Neural cell (in vitro differentiated cells): ENCODE measurements at regions not wholly inside any gene's neighbourhood (a gene's known extent, or its start where the extent isn't known, plus 50 kb on each side); places are given as distances from the start of the nearest gene placed in this dataset.

Source experiments
- H2AFZ ChIP-seq: fragments of 200-600, 300-800 bp; sonication (generic), shearing (Covaris generic); 2 replicates; pipeline ENCODE4 v1.6.0; 2014; ENCODE audit warnings: low read depth, mild to moderate bottlenecking, antibody characterized with exemption, low read length, moderate library complexity
- H3F3A ChIP-seq: fragments of 200-600 bp; shearing (Covaris generic); 2 replicates; pipeline ENCODE4 v1.6.1; 2016; ENCODE audit warnings: mild to moderate bottlenecking, moderate library complexity, mixed read lengths, antibody characterized with exemption, low read length; ENCODE audit not compliant: insufficient read depth, poor library complexity, severe bottlenecking
- H3K27ac ChIP-seq: fragments of 200-600, 300-800 bp; sonication (generic), shearing (Covaris generic); 2 replicates; pipeline ENCODE4 v1.5.1; 2014; ENCODE audit warnings: mild to moderate bottlenecking, low read length, moderate library complexity
- H3K27me3 ChIP-seq: fragments of 300-800, 200-600 bp; sonication (generic), shearing (Covaris generic); 2 replicates; pipeline ENCODE4 v1.6.0; 2014; ENCODE audit warnings: mild to moderate bottlenecking, low read depth, low read length, moderate library complexity; ENCODE audit not compliant: insufficient read depth
- H3K36me3 ChIP-seq: fragments of 300-800, 200-600 bp; sonication (generic), shearing (Covaris generic); 2 replicates; pipeline ENCODE4 v1.5.1; 2014; ENCODE audit warnings: mild to moderate bottlenecking, antibody characterized with exemption, low read length, moderate library complexity; ENCODE audit not compliant: insufficient read depth
- H3K4me2 ChIP-seq: fragments of 300-800, 200-600 bp; sonication (generic), shearing (Covaris generic); 2 replicates; pipeline ENCODE4 v1.6.0; 2014; ENCODE audit warnings: mild to moderate bottlenecking, low read length
- H3K4me3 ChIP-seq: fragments of 300-800, 200-600 bp; sonication (generic), shearing (Covaris generic); 2 replicates; pipeline ENCODE4 v1.5.1; 2014; ENCODE audit warnings: mild to moderate bottlenecking, low read length, moderate library complexity
- H3K79me2 ChIP-seq: fragments of 200-600 bp; shearing (Covaris generic); replicated peaks from 2 replicates; pipeline ENCODE4 v1.6.0; 2014; ENCODE audit warnings: mild to moderate bottlenecking, low read length, moderate library complexity; ENCODE audit not compliant: insufficient read depth
- H3K9ac ChIP-seq: fragments of 300-800, 200-600 bp; sonication (generic), shearing (Covaris generic); 2 replicates; pipeline ENCODE4 v1.6.1; 2016; ENCODE audit warnings: mild to moderate bottlenecking, low read length, mixed read lengths
- H3K9me2 ChIP-seq: fragments of 200-600 bp; shearing (Covaris generic); 2 replicates; pipeline ENCODE4 v1.6.1; 2016; ENCODE audit warnings: mild to moderate bottlenecking, low read length, mixed read lengths; ENCODE audit not compliant: insufficient read depth
- H3K9me3 ChIP-seq: fragments of 200-600, 300-800 bp; sonication (generic), shearing (Covaris generic); 2 replicates; pipeline ENCODE4 v1.6.1; 2016; ENCODE audit warnings: mild to moderate bottlenecking, mixed run types, low read length, moderate library complexity, mixed read lengths
- H4K20me1 ChIP-seq: fragments of 200-600 bp; shearing (Covaris generic); 2 replicates; pipeline ENCODE4 v1.6.1; 2016; ENCODE audit warnings: mild to moderate bottlenecking, mixed run types; ENCODE audit not compliant: insufficient read depth
- EP300 ChIP-seq: fragments of 450-650 bp; conservative IDR thresholded peaks from 2 replicates; pipeline ENCODE4 v1.6.1; 2014; ENCODE audit warnings: antibody characterized with exemption, mild to moderate bottlenecking, moderate library complexity; ENCODE audit not compliant: poor library complexity, severe bottlenecking
- EZH2 ChIP-seq: fragments of 200-600, 300-800 bp; shearing (Covaris generic), sonication (generic); IDR thresholded peaks from 2 replicates; pipeline ENCODE4 v1.6.1; 2014; ENCODE audit warnings: antibody characterized with exemption, low read length, borderline replicate concordance, mild to moderate bottlenecking; ENCODE audit not compliant: insufficient read depth, poor library complexity, severe bottlenecking
- MXI1 ChIP-seq: fragments of 450-650 bp; conservative IDR thresholded peaks from 2 replicates; pipeline ENCODE4 v1.6.1; 2014; ENCODE audit warnings: antibody characterized with exemption, mild to moderate bottlenecking; ENCODE audit not compliant: poor library complexity, severe bottlenecking
- POLR2AphosphoS5 ChIP-seq: IDR thresholded peaks from 2 replicates; pipeline ENCODE4 v1.6.1; 2012
- RAD21 ChIP-seq: fragments of 450-650 bp; conservative IDR thresholded peaks from 2 replicates; pipeline ENCODE4 v1.6.1; 2014; ENCODE audit warnings: antibody characterized with exemption, mild to moderate bottlenecking, moderate library complexity
- SMC3 ChIP-seq: fragments of 450-650 bp; conservative IDR thresholded peaks from 2 replicates; pipeline ENCODE4 v1.6.1; 2014; ENCODE audit warnings: antibody characterized with exemption, mild to moderate bottlenecking, moderate library complexity; ENCODE audit not compliant: poor library complexity
- TAF1 ChIP-seq: IDR thresholded peaks from 2 replicates; pipeline ENCODE4 v1.6.1; 2012; ENCODE audit warnings: low read depth
- TF ChIP-seq, protein P1 (sequence below): IDR thresholded peaks from 2 replicates; pipeline ENCODE4 v1.6.1; 2012; ENCODE audit warnings: borderline replicate concordance
- TF ChIP-seq, protein P2 (sequence below): fragments of 450-650 bp; IDR thresholded peaks from 2 replicates; pipeline ENCODE4 v1.5.1; 2014; ENCODE audit warnings: antibody characterized with exemption, mild to moderate bottlenecking, moderate library complexity; ENCODE audit not compliant: poor library complexity, severe bottlenecking

DNA sequence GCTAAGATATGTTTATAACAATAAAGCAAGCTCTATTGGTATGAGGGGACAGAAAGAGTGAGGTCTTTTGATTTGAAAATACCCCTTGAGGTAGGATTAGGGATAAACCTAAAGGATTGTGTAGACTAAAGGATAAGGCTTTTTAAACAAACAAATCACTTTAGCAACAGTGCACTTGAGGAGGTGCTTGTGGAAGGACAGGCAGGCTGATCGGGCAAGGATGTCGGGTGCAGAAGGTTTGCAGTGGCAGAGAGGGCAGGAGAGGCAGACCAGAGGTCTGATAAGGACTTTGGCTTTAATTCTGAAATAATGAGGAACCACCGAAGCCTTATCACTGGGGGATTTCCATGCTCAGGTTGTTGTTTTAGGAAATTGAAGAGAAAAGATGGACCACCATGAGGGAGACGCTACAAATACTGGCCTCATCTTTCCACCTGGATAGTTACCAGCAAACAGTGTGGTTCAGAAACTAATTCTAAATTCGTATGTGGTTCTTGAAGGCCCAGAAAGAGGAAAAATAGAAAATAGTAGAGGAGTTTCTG is 119.5 kb upstream of the KLF6 start:
- H2AFZ ChIP-seq: no peak overlapping the region
- H3F3A ChIP-seq: no peaks in the 10 kb centered on the region

DNA sequence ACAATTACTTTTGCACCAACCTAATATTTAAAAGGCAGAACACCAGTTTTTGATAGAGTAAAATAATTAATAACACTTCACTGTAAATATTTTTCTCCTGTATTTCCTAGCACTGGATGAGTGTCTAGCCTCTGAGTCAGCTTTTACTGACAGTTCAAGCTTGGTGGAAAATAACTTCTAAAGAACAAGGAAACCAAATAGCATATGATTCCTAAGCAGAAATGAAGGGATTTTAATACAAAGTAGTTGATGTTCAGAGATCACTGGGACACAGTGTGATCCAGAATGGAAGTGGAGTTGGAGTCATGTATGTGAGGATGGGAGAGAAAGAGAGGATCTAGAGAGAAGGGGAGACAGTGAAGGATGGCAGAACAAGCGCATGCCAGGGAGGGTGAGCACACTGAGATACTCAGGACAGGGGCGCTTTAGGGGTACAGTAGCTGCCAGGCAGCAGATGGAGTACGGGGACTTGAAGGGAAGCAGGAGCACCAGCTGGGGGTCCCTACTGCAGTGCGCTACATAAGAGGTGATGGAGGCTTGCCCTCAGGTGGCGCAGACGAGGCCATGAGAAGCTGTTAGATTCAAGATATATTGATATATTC is 117.9 kb upstream of the KLF6 start:
- H2AFZ ChIP-seq: no peak overlapping the region
- TF ChIP-seq EP300: no peak
- no peak for TF ChIP-seq MXI1
- TF ChIP-seq TAF1: no peak
- TF ChIP-seq, protein P1, sequence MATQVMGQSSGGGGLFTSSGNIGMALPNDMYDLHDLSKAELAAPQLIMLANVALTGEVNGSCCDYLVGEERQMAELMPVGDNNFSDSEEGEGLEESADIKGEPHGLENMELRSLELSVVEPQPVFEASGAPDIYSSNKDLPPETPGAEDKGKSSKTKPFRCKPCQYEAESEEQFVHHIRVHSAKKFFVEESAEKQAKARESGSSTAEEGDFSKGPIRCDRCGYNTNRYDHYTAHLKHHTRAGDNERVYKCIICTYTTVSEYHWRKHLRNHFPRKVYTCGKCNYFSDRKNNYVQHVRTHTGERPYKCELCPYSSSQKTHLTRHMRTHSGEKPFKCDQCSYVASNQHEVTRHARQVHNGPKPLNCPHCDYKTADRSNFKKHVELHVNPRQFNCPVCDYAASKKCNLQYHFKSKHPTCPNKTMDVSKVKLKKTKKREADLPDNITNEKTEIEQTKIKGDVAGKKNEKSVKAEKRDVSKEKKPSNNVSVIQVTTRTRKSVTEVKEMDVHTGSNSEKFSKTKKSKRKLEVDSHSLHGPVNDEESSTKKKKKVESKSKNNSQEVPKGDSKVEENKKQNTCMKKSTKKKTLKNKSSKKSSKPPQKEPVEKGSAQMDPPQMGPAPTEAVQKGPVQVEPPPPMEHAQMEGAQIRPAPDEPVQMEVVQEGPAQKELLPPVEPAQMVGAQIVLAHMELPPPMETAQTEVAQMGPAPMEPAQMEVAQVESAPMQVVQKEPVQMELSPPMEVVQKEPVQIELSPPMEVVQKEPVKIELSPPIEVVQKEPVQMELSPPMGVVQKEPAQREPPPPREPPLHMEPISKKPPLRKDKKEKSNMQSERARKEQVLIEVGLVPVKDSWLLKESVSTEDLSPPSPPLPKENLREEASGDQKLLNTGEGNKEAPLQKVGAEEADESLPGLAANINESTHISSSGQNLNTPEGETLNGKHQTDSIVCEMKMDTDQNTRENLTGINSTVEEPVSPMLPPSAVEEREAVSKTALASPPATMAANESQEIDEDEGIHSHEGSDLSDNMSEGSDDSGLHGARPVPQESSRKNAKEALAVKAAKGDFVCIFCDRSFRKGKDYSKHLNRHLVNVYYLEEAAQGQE: no peak
- TF ChIP-seq POLR2AphosphoS5: no peak
- TF ChIP-seq, protein P2, sequence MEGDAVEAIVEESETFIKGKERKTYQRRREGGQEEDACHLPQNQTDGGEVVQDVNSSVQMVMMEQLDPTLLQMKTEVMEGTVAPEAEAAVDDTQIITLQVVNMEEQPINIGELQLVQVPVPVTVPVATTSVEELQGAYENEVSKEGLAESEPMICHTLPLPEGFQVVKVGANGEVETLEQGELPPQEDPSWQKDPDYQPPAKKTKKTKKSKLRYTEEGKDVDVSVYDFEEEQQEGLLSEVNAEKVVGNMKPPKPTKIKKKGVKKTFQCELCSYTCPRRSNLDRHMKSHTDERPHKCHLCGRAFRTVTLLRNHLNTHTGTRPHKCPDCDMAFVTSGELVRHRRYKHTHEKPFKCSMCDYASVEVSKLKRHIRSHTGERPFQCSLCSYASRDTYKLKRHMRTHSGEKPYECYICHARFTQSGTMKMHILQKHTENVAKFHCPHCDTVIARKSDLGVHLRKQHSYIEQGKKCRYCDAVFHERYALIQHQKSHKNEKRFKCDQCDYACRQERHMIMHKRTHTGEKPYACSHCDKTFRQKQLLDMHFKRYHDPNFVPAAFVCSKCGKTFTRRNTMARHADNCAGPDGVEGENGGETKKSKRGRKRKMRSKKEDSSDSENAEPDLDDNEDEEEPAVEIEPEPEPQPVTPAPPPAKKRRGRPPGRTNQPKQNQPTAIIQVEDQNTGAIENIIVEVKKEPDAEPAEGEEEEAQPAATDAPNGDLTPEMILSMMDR: no peak
- no peak for TF ChIP-seq EZH2
- TF ChIP-seq RAD21: no peak
- TF ChIP-seq SMC3: no peak

More for the DNA sequence above, 119.5 kb upstream of the KLF6 start:
- Histone ChIP-seq H3K27ac (no peak overlapping the region), H3K4me2 (no peak overlapping the region), H3K9me3 (no peaks in the 10 kb centered on the region), H3K4me3 (no peak overlapping the region), H3K36me3 (no peaks in the 10 kb centered on the region), H3K9ac (no peak overlapping the region), H3K79me2 (no peaks in the 10 kb centered on the region), H3K27me3 (no peaks in the 10 kb centered on the region), H4K20me1 (no peaks in the 10 kb centered on the region), H3K9me2 (no peaks in the 10 kb centered on the region)
- TF ChIP-seq EZH2 (no peak), TAF1 (no peak), RAD21 (no peak), EP300 (no peak), POLR2AphosphoS5 (no peak), MXI1 (no peak), SMC3 (no peak)
- TF ChIP-seq, protein P1: no peak
- TF ChIP-seq, protein P2: no peak

More for the DNA sequence above, 117.9 kb upstream of the KLF6 start:
- Histone ChIP-seq H4K20me1 (no peaks in the 10 kb centered on the region), H3K4me2 (no peak overlapping the region), H3K9me3 (no peaks in the 10 kb centered on the region), H3K4me3 (no peak overlapping the region), H3K79me2 (no peaks in the 10 kb centered on the region), H3K27me3 (no peaks in the 10 kb centered on the region), H3K9me2 (no peaks in the 10 kb centered on the region), H3F3A (no peaks in the 10 kb centered on the region), H3K27ac (no peak overlapping the region), H3K36me3 (no peaks in the 10 kb centered on the region), H3K9ac (no peak overlapping the region)
